Fibroblast of peridontal ligament (primary cell): ENCODE measurements at regions not wholly inside any gene's neighbourhood (a gene's known extent, or its start where the extent isn't known, plus 50 kb on each side); places are given as distances from the start of the nearest gene placed in this dataset.
"Not testable (repeated sequence)": the region's sequence is repeated elsewhere in the genome, so short reads cannot be mapped to it uniquely, and the experiment has no call there.

Source experiments
- DNase-seq: peaks from one replicate; pipeline ENCODE4 v3.0.0-alpha.2; 2010; ENCODE audit errors: extremely low read depth

- DNase-seq, result no peak
Observed at GRCh38 chr1:233473549-233474204, 140.2 kb upstream of the KCNK1 start.

- DNase-seq, result no peak
Observed at GRCh38 chr1:233477359-233477758, 136.5 kb upstream of the KCNK1 start.

GRCh38 chr1:233478611-233479010, 135.3 kb upstream of the KCNK1 start:
- no peak for DNase-seq

GRCh38 chr1:233479110-233479890, 134.6 kb upstream of the KCNK1 start:
- no peak for DNase-seq

GRCh38 chr1:233480198-233480597, 133.7 kb upstream of the KCNK1 start:
- no peak for DNase-seq

- no peak for DNase-seq
Observed at GRCh38 chr1:233482388-233482787, 131.5 kb upstream of the KCNK1 start.

- DNase-seq, result no peak
Observed at GRCh38 chr1:233485385-233485784, 128.5 kb upstream of the KCNK1 start.

GRCh38 chr1:233485809-233486398, 128.0 kb upstream of the KCNK1 start:
- DNase-seq, result no peak

GRCh38 chr1:233487408-233487807, 126.5 kb upstream of the KCNK1 start:
- no peak for DNase-seq

- no peak for DNase-seq
Observed at GRCh38 chr1:233489411-233489810, 124.5 kb upstream of the KCNK1 start.

- DNase-seq, result no peak
Observed at GRCh38 chr1:233490488-233490887, 123.4 kb upstream of the KCNK1 start.

- DNase-seq, result no peak
Observed at GRCh38 chr1:233491953-233492620, 121.8 kb upstream of the KCNK1 start.

GRCh38 chr1:233496993-233497392, 116.9 kb upstream of the KCNK1 start:
- DNase-seq, result no peak

GRCh38 chr1:233497679-233498078, 116.2 kb upstream of the KCNK1 start:
- no peak for DNase-seq

GRCh38 chr1:233500106-233500505, 113.8 kb upstream of the KCNK1 start:
- DNase-seq, result no peak

- DNase-seq, result no peak
Observed at GRCh38 chr1:233503366-233503954, 110.4 kb upstream of the KCNK1 start.

GRCh38 chr1:233505130-233505529, 108.8 kb upstream of the KCNK1 start:
- no peak for DNase-seq

- DNase-seq, result not testable (repeated sequence)
Observed at GRCh38 chr1:233505889-233506288, 108.0 kb upstream of the KCNK1 start.

- no peak for DNase-seq
Observed at GRCh38 chr1:233509526-233509925, 104.4 kb upstream of the KCNK1 start.

- no peak for DNase-seq
Observed at GRCh38 chr1:233512538-233512937, 101.4 kb upstream of the KCNK1 start.

- no peak for DNase-seq
Observed at GRCh38 chr1:233513431-233513830, 100.5 kb upstream of the KCNK1 start.

- no peak for DNase-seq
Observed at GRCh38 chr1:233514946-233515391, 98.9 kb upstream of the KCNK1 start.
